GM12873 (cell line): ENCODE measurements at regions not wholly inside any gene's neighbourhood (a gene's known extent, or its start where the extent isn't known, plus 50 kb on each side); places are given as distances from the start of the nearest gene placed in this dataset.

ENCODE experiments used
- CTCF ChIP-seq: IDR thresholded peaks from 2 replicates; pipeline ENCODE4 v1.5.1; 2012; ENCODE audit warnings: low read depth, mild to moderate bottlenecking, moderate library complexity, low read length, control low read depth; ENCODE audit not compliant: insufficient read depth; ENCODE audit errors: missing control alignments

GRCh38 chr4:183798301-183799253, 106.5 kb upstream of the STOX2 start:
- no peak for TF ChIP-seq CTCF

DNA sequence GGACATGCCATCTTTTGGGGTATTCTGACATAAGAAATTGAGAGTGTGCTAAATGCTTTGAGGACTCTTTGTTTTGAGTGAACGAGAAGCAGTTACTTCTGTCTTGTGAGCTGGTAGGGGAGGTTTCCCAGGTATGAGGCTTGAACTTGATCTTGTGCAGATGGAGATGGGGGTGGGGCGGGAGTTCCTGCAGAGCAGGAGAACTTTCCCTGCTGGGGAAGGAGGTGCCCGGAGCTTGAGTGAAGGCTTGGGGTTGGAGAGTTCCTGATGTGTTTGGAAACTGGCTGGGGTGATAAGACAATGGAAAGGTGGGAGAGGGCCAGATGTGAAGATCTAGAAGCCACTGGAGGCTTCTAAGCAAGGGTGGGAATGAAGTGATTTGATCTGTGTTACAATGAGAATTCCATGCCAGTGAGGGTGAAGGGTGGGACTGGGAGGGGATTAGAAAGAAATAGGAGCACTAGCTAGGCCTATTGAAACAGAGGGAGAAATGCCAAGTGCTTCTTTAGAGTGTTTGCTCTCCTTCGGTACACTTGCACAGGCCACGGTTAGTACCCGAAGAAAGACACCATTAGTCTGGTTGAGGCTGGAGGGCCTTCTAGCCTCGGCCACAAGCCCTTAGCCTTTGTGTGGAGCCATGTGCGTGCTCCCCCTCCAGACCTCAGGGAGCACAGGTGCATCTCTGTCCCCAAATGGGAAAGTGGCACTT, 103.5 kb upstream of the STOX2 start:
- TF ChIP-seq CTCF, result no peak

GRCh38 chr4:183806341-183806740, 98.8 kb upstream of the STOX2 start:
- no peak for TF ChIP-seq CTCF

- TF ChIP-seq CTCF, result no peak
These were observed 97.5 kb upstream of the STOX2 start for GRCh38 chr4:183807420-183808096.

DNA sequence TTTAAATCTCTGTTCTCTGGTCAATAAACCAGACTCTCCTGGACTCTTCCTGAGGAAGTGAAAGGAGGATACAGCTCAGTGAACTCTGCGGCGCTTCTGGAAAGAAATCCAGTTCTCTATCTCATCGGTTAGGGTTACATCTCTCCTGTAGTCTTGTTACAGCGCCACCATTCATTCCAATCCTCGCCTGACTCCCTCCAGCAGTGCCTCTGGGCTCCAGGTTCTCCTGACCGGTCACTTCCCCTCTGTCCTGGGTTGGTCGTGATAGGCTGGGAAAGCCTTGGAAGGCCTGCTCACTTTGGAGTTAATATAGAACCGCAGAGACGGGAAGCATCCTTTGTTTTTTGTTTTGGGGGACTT, 97.0 kb upstream of the STOX2 start:
- TF ChIP-seq CTCF, result no peak

DNA sequence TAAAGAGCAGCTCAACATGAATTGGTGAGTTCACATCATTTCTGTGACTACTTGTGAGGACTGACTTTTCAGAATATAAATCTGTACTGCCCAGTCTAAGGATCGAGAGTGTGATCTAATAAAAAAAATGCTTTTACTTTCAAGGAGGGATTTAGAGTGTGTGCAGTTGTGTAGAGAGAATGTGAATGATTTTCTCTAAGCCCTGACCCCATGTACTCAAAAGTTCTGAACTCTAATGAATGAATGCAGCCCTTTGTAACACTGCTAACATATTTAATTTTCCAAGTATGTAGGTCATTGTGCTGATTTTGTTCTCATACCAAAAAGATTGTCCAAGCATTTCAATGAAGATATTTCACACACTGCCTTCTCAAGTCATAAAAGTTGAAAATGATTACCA, 92.5 kb upstream of the STOX2 start:
- TF ChIP-seq CTCF, result no peak

- no peak for TF ChIP-seq CTCF
These were observed 90.6 kb upstream of the STOX2 start for GRCh38 chr4:183814461-183814860.
